SU-DHL-6 (cell line): ENCODE measurements at regions not wholly inside any gene's neighbourhood (a gene's known extent, or its start where the extent isn't known, plus 50 kb on each side); places are given as distances from the start of the nearest gene placed in this dataset.

Source experiments
- H2AFZ ChIP-seq: fragments of 200-600 bp; sonication (generic); 2 replicates; pipeline ENCODE4 v1.6.1; 2014; ENCODE audit warnings: low read depth, mild to moderate bottlenecking, moderate library complexity, mixed read lengths, antibody characterized with exemption, low read length; ENCODE audit not compliant: severe bottlenecking
- H3F3A ChIP-seq: fragments of 200-600 bp; shearing (Covaris generic); 2 replicates; pipeline ENCODE4 v1.6.0; 2016; ENCODE audit warnings: antibody characterized with exemption, mild to moderate bottlenecking; ENCODE audit not compliant: insufficient read depth
- H3K27ac ChIP-seq: fragments of 200-600 bp; sonication (generic); 2 replicates; pipeline ENCODE4 v1.5.1; 2016; ENCODE audit warnings: low read depth, mild to moderate bottlenecking, low read length, moderate library complexity, mixed read lengths
- H3K27me3 ChIP-seq: fragments of 200-600 bp; sonication (generic), shearing (Covaris generic); 2 replicates; pipeline ENCODE4 v1.6.0; 2014; ENCODE audit warnings: mild to moderate bottlenecking, low read length
- H3K36me3 ChIP-seq: fragments of 200-600 bp; sonication (generic); 2 replicates; pipeline ENCODE4 v1.6.1; 2014; ENCODE audit warnings: mild to moderate bottlenecking, low read length, mixed read lengths
- H3K4me2 ChIP-seq: fragments of 300-600, 200-600 bp; shearing (Covaris generic), sonication (generic); 2 replicates; pipeline ENCODE4 v1.6.0; 2014; ENCODE audit warnings: low read length, low read depth, mild to moderate bottlenecking; ENCODE audit not compliant: poor library complexity, severe bottlenecking
- H3K4me3 ChIP-seq: fragments of 200-600 bp; sonication (generic); 2 replicates; pipeline ENCODE4 v1.5.1; 2014; ENCODE audit warnings: antibody characterized with exemption, low read length, mild to moderate bottlenecking, mixed read lengths; ENCODE audit not compliant: insufficient read depth, poor library complexity, severe bottlenecking
- H3K79me2 ChIP-seq: fragments of 200-600 bp; sonication (generic); 2 replicates; pipeline ENCODE4 v1.6.1; 2014; ENCODE audit warnings: mild to moderate bottlenecking, low read length, moderate library complexity; ENCODE audit not compliant: insufficient read depth
- H3K9ac ChIP-seq: fragments of 200-600 bp; sonication (generic); 2 replicates; pipeline ENCODE4 v1.7.0; 2014; ENCODE audit warnings: mild to moderate bottlenecking, low read length
- H3K9me2 ChIP-seq: fragments of 200-600 bp; sonication (generic); replicated peaks from 2 replicates; pipeline ENCODE4 v1.6.1; 2014; ENCODE audit warnings: low read length; ENCODE audit not compliant: insufficient read depth
- H3K9me3 ChIP-seq: fragments of 200-600 bp; sonication (generic); 2 replicates; pipeline ENCODE4 v1.6.1; 2014; ENCODE audit warnings: low read length, mixed read lengths; ENCODE audit not compliant: insufficient read depth
- H4K20me1 ChIP-seq: fragments of 200-600 bp; sonication (generic); 2 replicates; pipeline ENCODE4 v1.6.1; 2014; ENCODE audit warnings: low read depth, mild to moderate bottlenecking, antibody characterized with exemption, low read length, moderate library complexity, mixed read lengths
- CTCF ChIP-seq: fragments of 200-600 bp; sonication (generic); IDR thresholded peaks from one replicate; pipeline ENCODE4 v1.5.1; 2017; ENCODE audit warnings: antibody characterized with exemption, mild to moderate bottlenecking, low read length, moderate library complexity; ENCODE audit not compliant: insufficient read depth, poor library complexity, severe bottlenecking
- EZH2phosphoT487 ChIP-seq: fragments of 200-600 bp; sonication (generic), shearing (Covaris generic); conservative IDR thresholded peaks from 2 replicates; pipeline ENCODE4 v1.6.1; 2018; ENCODE audit warnings: mild to moderate bottlenecking, antibody characterized with exemption, low read length, moderate library complexity, mixed read lengths

DNA sequence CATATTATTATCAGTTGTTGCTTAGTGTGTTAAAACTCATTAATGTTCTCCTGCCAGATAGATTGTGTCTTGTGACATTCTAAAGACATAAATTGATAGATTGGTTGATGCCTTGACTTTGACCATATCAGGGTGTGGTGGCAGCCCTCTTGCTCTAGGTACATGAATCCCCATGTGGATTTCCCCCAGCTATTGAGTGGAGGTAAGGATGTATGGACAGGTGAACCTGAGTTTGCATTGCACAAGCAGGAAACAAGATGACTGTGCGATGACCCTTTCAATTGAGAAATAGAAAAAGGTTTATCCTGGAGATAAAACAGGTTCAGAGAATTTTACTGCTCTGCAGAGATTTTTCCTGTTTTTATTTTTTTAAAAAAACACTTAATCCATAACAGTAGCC, 619.2 kb downstream of the SPRY1 start:
- Histone ChIP-seq H3K27me3 (no peaks in the 10 kb centered on the region), H3K4me2 (no peak overlapping the region), H3K79me2 (no peaks in the 10 kb centered on the region), H3F3A (no peaks in the 10 kb centered on the region), H3K9me2 (no peaks in the 10 kb centered on the region), H3K27ac (no peak overlapping the region), H3K9me3 (no peaks in the 10 kb centered on the region), H4K20me1 (no peaks in the 10 kb centered on the region), H2AFZ (no peak overlapping the region), H3K4me3 (no peak overlapping the region), H3K9ac (no peak overlapping the region), H3K36me3 (no peaks in the 10 kb centered on the region)
- no peak for TF ChIP-seq EZH2phosphoT487
- TF ChIP-seq CTCF: no peak

GRCh38 chr4:124017185-124017785, 620.7 kb downstream of the SPRY1 start:
- no peak for TF ChIP-seq EZH2phosphoT487
- no peak for TF ChIP-seq CTCF
- no peak overlapping the region for H3K27ac ChIP-seq
- no peaks in the 10 kb centered on the region for H3K27me3 ChIP-seq
- H3F3A ChIP-seq: no peaks in the 10 kb centered on the region
- no peak overlapping the region for H2AFZ ChIP-seq
- H3K9me2 ChIP-seq: no peaks in the 10 kb centered on the region
- H3K36me3 ChIP-seq: no peaks in the 10 kb centered on the region
- H3K9me3 ChIP-seq: no peaks in the 10 kb centered on the region
- H3K9ac ChIP-seq: no peak overlapping the region
- H4K20me1 ChIP-seq: no peaks in the 10 kb centered on the region
- H3K4me2 ChIP-seq: no peak overlapping the region
- H3K4me3 ChIP-seq: no peak overlapping the region
- no peaks in the 10 kb centered on the region for H3K79me2 ChIP-seq

- H3K36me3 ChIP-seq: no peaks in the 10 kb centered on the region
- no peak overlapping the region; the same call in 1 of the 2 replicates for H3K27ac ChIP-seq
- no peak for TF ChIP-seq CTCF
- no peak for TF ChIP-seq EZH2phosphoT487
- H3K79me2 ChIP-seq: no peaks in the 10 kb centered on the region
- no peaks in the 10 kb centered on the region for H3K9me3 ChIP-seq
- no peaks in the 10 kb centered on the region for H3K9me2 ChIP-seq
- no peaks in the 10 kb centered on the region for H3F3A ChIP-seq
- H4K20me1 ChIP-seq: no peaks in the 10 kb centered on the region
- H3K9ac ChIP-seq: no peak overlapping the region
- H3K4me3 ChIP-seq: no peak overlapping the region
- no peaks in the 10 kb centered on the region for H3K27me3 ChIP-seq
- H3K4me2 ChIP-seq: peak overlapping the region; percentile 27
- peak overlapping the region; percentile 48 for H2AFZ ChIP-seq
Observed at GRCh38 chr4:124018383-124019317, 622.1 kb downstream of the SPRY1 start.
